Stimulated activated effector memory CD8-positive, alpha-beta T cell treated with anti-CD3 and anti-CD28 coated beads, Interleukin-12 subunit alpha, Interleukin-12 subunit beta, amount 100 ng/mL, for 72 hours (primary cell): ENCODE measurements at regions not wholly inside any gene's neighbourhood (a gene's known extent, or its start where the extent isn't known, plus 50 kb on each side); places are given as distances from the start of the nearest gene placed in this dataset.
"Not testable (repeated sequence)": the region's sequence is repeated elsewhere in the genome, so short reads cannot be mapped to it uniquely, and the experiment has no call there.

Source experiments
- ATAC-seq: fragments of 150-1000 bp; cut with Tn5 transposase; 2 replicates; pipeline ENCODE4 v1.10.0; 2021
- DNase-seq, 2 donors: peaks; one replicate each; pipeline ENCODE4 v3.0.0; 2021 to 2022; ENCODE audit warnings: low spot score in 2 of 2
- H3K27ac Mint-ChIP-seq: one replicate; pipeline ENCODE4 v1.8.0; 2022; ENCODE audit warnings: mild to moderate bottlenecking, mixed read lengths
- H3K36me3 Mint-ChIP-seq: one replicate; pipeline ENCODE4 v1.8.0; 2022; ENCODE audit warnings: mild to moderate bottlenecking, mixed read lengths
- H3K4me1 Mint-ChIP-seq: one replicate; pipeline ENCODE4 v1.8.0; 2022; ENCODE audit warnings: mixed read lengths
- H3K4me3 Mint-ChIP-seq: one replicate; pipeline ENCODE4 v1.8.0; 2022; ENCODE audit warnings: mild to moderate bottlenecking, mixed read lengths
- H3K9me3 Mint-ChIP-seq: one replicate; pipeline ENCODE4 v1.8.0; 2022; ENCODE audit warnings: mixed read lengths

GRCh38 chr7:8809320-8809719, 375.9 kb downstream of the NXPH1 start:
- H3K27ac Mint-ChIP-seq = no peak overlapping the region
- DNase-seq = no peak
- no peaks in the 10 kb centered on the region for H3K36me3 Mint-ChIP-seq
- H3K4me1 Mint-ChIP-seq = no peaks in the 10 kb centered on the region
- H3K9me3 Mint-ChIP-seq = peaks cover 7% of the 10 kb centered on the region
- ATAC-seq = no peak
- H3K4me3 Mint-ChIP-seq = no peak overlapping the region

GRCh38 chr7:8817448-8818036, 384.1 kb downstream of the NXPH1 start:
- Mint-ChIP-seq H3K4me1 (no peaks in the 10 kb centered on the region), H3K27ac (no peak overlapping the region), H3K4me3 (no peak overlapping the region), H3K36me3 (no peaks in the 10 kb centered on the region), H3K9me3 (peaks cover 4% of the 10 kb centered on the region)
- ATAC-seq (no peak), DNase-seq (no peak)

- no peaks in the 10 kb centered on the region for H3K36me3 Mint-ChIP-seq
- no peak overlapping the region for H3K27ac Mint-ChIP-seq
- peaks cover 10% of the 10 kb centered on the region for H3K9me3 Mint-ChIP-seq
- H3K4me3 Mint-ChIP-seq = no peak overlapping the region
- DNase-seq (no peak), ATAC-seq (no peak)
- H3K4me1 Mint-ChIP-seq = no peaks in the 10 kb centered on the region
These were observed 385.0 kb downstream of the NXPH1 start for GRCh38 chr7:8818406-8818805.

- Mint-ChIP-seq H3K36me3 (no peaks in the 10 kb centered on the region), H3K27ac (no peak overlapping the region), H3K4me1 (no peaks in the 10 kb centered on the region), H3K9me3 (peaks cover 12% of the 10 kb centered on the region), H3K4me3 (no peak overlapping the region)
- no peak for DNase-seq
- no peak for ATAC-seq
These were observed 389.2 kb downstream of the NXPH1 start for GRCh38 chr7:8822595-8822994.

GRCh38 chr7:8823486-8823885, 390.1 kb downstream of the NXPH1 start:
- Mint-ChIP-seq H3K4me3 (no peak overlapping the region), H3K36me3 (no peaks in the 10 kb centered on the region), H3K4me1 (no peaks in the 10 kb centered on the region), H3K27ac (no peak overlapping the region), H3K9me3 (peaks cover 12% of the 10 kb centered on the region)
- no peak for ATAC-seq
- DNase-seq = no peak

GRCh38 chr7:8827329-8827728, 393.9 kb downstream of the NXPH1 start:
- DNase-seq (no peak), ATAC-seq (no peak)
- Mint-ChIP-seq H3K4me1 (no peaks in the 10 kb centered on the region), H3K27ac (no peak overlapping the region), H3K36me3 (no peaks in the 10 kb centered on the region), H3K9me3 (peaks cover 10% of the 10 kb centered on the region), H3K4me3 (no peak overlapping the region)

- DNase-seq = no peak
- ATAC-seq = no peak
- H3K9me3 Mint-ChIP-seq = peaks cover 5% of the 10 kb centered on the region
- no peak overlapping the region for H3K27ac Mint-ChIP-seq
- H3K36me3 Mint-ChIP-seq = no peaks in the 10 kb centered on the region
- H3K4me3 Mint-ChIP-seq = no peak overlapping the region
- H3K4me1 Mint-ChIP-seq = no peaks in the 10 kb centered on the region
These were observed 395.7 kb downstream of the NXPH1 start for GRCh38 chr7:8829100-8829499.

GRCh38 chr7:8831376-8831775, 398.0 kb downstream of the NXPH1 start:
- ATAC-seq = no peak
- DNase-seq = no peak
- no peaks in the 10 kb centered on the region for H3K4me1 Mint-ChIP-seq
- H3K27ac Mint-ChIP-seq = no peak overlapping the region
- H3K9me3 Mint-ChIP-seq = peaks cover 5% of the 10 kb centered on the region
- no peaks in the 10 kb centered on the region for H3K36me3 Mint-ChIP-seq
- no peak overlapping the region for H3K4me3 Mint-ChIP-seq

GRCh38 chr7:8833355-8833754, 399.9 kb downstream of the NXPH1 start:
- DNase-seq = no peak
- H3K27ac Mint-ChIP-seq = no peak overlapping the region
- H3K36me3 Mint-ChIP-seq = no peaks in the 10 kb centered on the region
- H3K4me1 Mint-ChIP-seq = no peaks in the 10 kb centered on the region
- H3K9me3 Mint-ChIP-seq = peaks cover 6% of the 10 kb centered on the region
- no peak for ATAC-seq
- H3K4me3 Mint-ChIP-seq = no peak overlapping the region

- peaks cover 16% of the 10 kb centered on the region for H3K9me3 Mint-ChIP-seq
- H3K27ac Mint-ChIP-seq = no peak overlapping the region
- no peaks in the 10 kb centered on the region for H3K4me1 Mint-ChIP-seq
- ATAC-seq = no peak
- no peaks in the 10 kb centered on the region for H3K36me3 Mint-ChIP-seq
- H3K4me3 Mint-ChIP-seq = no peak overlapping the region
- DNase-seq = no peak
These were observed 407.8 kb downstream of the NXPH1 start for GRCh38 chr7:8841171-8841570.

GRCh38 chr7:8871716-8872115, 438.3 kb downstream of the NXPH1 start:
- H3K27ac Mint-ChIP-seq = no peak overlapping the region
- DNase-seq = no peak
- no peak overlapping the region for H3K4me3 Mint-ChIP-seq
- H3K9me3 Mint-ChIP-seq = peaks cover 11% of the 10 kb centered on the region
- ATAC-seq = no peak
- H3K4me1 Mint-ChIP-seq = no peaks in the 10 kb centered on the region
- no peaks in the 10 kb centered on the region for H3K36me3 Mint-ChIP-seq

- DNase-seq (no peak), ATAC-seq (no peak)
- no peak overlapping the region for H3K27ac Mint-ChIP-seq
- peaks cover 14% of the 10 kb centered on the region for H3K9me3 Mint-ChIP-seq
- no peak overlapping the region for H3K4me3 Mint-ChIP-seq
- H3K36me3 Mint-ChIP-seq = no peaks in the 10 kb centered on the region
- no peaks in the 10 kb centered on the region for H3K4me1 Mint-ChIP-seq
These were observed 448.5 kb downstream of the NXPH1 start for GRCh38 chr7:8881916-8882315.

GRCh38 chr7:8885480-8886000, 452.1 kb downstream of the NXPH1 start:
- no peaks in the 10 kb centered on the region for H3K36me3 Mint-ChIP-seq
- no peaks in the 10 kb centered on the region for H3K4me1 Mint-ChIP-seq
- no peak for ATAC-seq
- no peak overlapping the region for H3K4me3 Mint-ChIP-seq
- H3K9me3 Mint-ChIP-seq = peaks cover 14% of the 10 kb centered on the region
- no peak overlapping the region for H3K27ac Mint-ChIP-seq
- DNase-seq = no peak

GRCh38 chr7:8890346-8890745, 456.9 kb downstream of the NXPH1 start:
- not testable (repeated sequence) for ATAC-seq, H3K36me3 Mint-ChIP-seq, H3K4me3 Mint-ChIP-seq, H3K4me1 Mint-ChIP-seq, DNase-seq, H3K9me3 Mint-ChIP-seq, H3K27ac Mint-ChIP-seq

GRCh38 chr7:8893775-8894174, 460.4 kb downstream of the NXPH1 start:
- Mint-ChIP-seq H3K27ac (no peak overlapping the region), H3K36me3 (no peaks in the 10 kb centered on the region), H3K4me3 (no peak overlapping the region), H3K4me1 (no peaks in the 10 kb centered on the region), H3K9me3 (peaks cover 8% of the 10 kb centered on the region)
- DNase-seq = no peak
- ATAC-seq = no peak

- Mint-ChIP-seq H3K4me1 (no peaks in the 10 kb centered on the region), H3K4me3 (no peak overlapping the region), H3K27ac (no peak overlapping the region), H3K36me3 (no peaks in the 10 kb centered on the region), H3K9me3 (peaks cover 3% of the 10 kb centered on the region)
- ATAC-seq (no peak), DNase-seq (no peak)
These were observed 473.1 kb downstream of the NXPH1 start for GRCh38 chr7:8906396-8907075.
